Activated CD4-positive, alpha-beta memory T cell treated with anti-CD3 and anti-CD28 coated beads for 36 hours (primary cell): ENCODE measurements at regions not wholly inside any gene's neighbourhood (a gene's known extent, or its start where the extent isn't known, plus 50 kb on each side); places are given as distances from the start of the nearest gene placed in this dataset.
"Not testable (repeated sequence)": the region's sequence is repeated elsewhere in the genome, so short reads cannot be mapped to it uniquely, and the experiment has no call there.

Experiments
- CTCF ChIA-PET: fragments of 350-600 bp; sonication (Branson Sonifier 250); formaldehyde crosslinking; loops from one replicate; lab custom pipeline; 2021; ENCODE audit warnings: antibody characterized with exemption, inconsistent platforms; lab: Charles Lee
- POLR2A ChIA-PET: fragments of 350-600 bp; sonication (Branson Sonifier 250); formaldehyde crosslinking; loops from one replicate; lab custom pipeline; 2021; ENCODE audit warnings: antibody characterized with exemption; lab: Charles Lee
- DNase-seq: peaks from one replicate; pipeline ENCODE4 v3.0.0-alpha.2; 2020
- H3K27ac Mint-ChIP-seq: one replicate; pipeline ENCODE4 v1.8.0; 2021; ENCODE audit warnings: mixed read lengths
- H3K27me3 Mint-ChIP-seq: one replicate; pipeline ENCODE4 v1.8.0; 2021; ENCODE audit warnings: mixed read lengths
- H3K36me3 Mint-ChIP-seq: one replicate; pipeline ENCODE4 v1.8.0; 2021; ENCODE audit warnings: mixed read lengths
- H3K4me1 Mint-ChIP-seq: one replicate; pipeline ENCODE4 v1.8.0; 2021; ENCODE audit warnings: low read depth, mixed read lengths
- H3K4me3 Mint-ChIP-seq: one replicate; pipeline ENCODE4 v1.8.0; 2021; ENCODE audit warnings: mild to moderate bottlenecking, mixed read lengths
- H3K9me3 Mint-ChIP-seq: one replicate; pipeline ENCODE4 v1.8.0; 2021; ENCODE audit warnings: mixed read lengths
- intact Hi-C: fragments of 100-400 bp; cut with micrococcal nuclease; formaldehyde crosslinking; loops from one replicate; pipeline ENCODE4 v1.15.1; 2023

GRCh38 chrY:18688362-18688761, 85.2 kb downstream of the HSFY2 start:
- DNase-seq, H3K36me3 Mint-ChIP-seq, intact Hi-C loops, CTCF ChIA-PET, H3K4me3 Mint-ChIP-seq, H3K27ac Mint-ChIP-seq, H3K9me3 Mint-ChIP-seq, H3K27me3 Mint-ChIP-seq, H3K4me1 Mint-ChIP-seq, POLR2A ChIA-PET: not testable (repeated sequence)

GRCh38 chrY:18689420-18689819, 84.1 kb downstream of the HSFY2 start:
- H3K27ac Mint-ChIP-seq, H3K27me3 Mint-ChIP-seq, DNase-seq, intact Hi-C loops, H3K4me3 Mint-ChIP-seq, CTCF ChIA-PET, H3K4me1 Mint-ChIP-seq, H3K36me3 Mint-ChIP-seq, H3K9me3 Mint-ChIP-seq, POLR2A ChIA-PET: not testable (repeated sequence)

- H3K9me3 Mint-ChIP-seq, H3K27me3 Mint-ChIP-seq, CTCF ChIA-PET, H3K4me1 Mint-ChIP-seq, intact Hi-C loops, H3K4me3 Mint-ChIP-seq, DNase-seq, H3K36me3 Mint-ChIP-seq, H3K27ac Mint-ChIP-seq, POLR2A ChIA-PET: not testable (repeated sequence)
Measured at GRCh38 chrY:18689890-18690593, 83.5 kb downstream of the HSFY2 start.

- H3K4me1 Mint-ChIP-seq, DNase-seq, H3K9me3 Mint-ChIP-seq, H3K4me3 Mint-ChIP-seq, intact Hi-C loops, H3K27ac Mint-ChIP-seq, CTCF ChIA-PET, H3K27me3 Mint-ChIP-seq, H3K36me3 Mint-ChIP-seq, POLR2A ChIA-PET: not testable (repeated sequence)
Measured at GRCh38 chrY:18696788-18697187, 76.7 kb downstream of the HSFY2 start.

- H3K4me1 Mint-ChIP-seq, DNase-seq, intact Hi-C loops, H3K27me3 Mint-ChIP-seq, H3K36me3 Mint-ChIP-seq, H3K9me3 Mint-ChIP-seq, H3K4me3 Mint-ChIP-seq, CTCF ChIA-PET, POLR2A ChIA-PET, H3K27ac Mint-ChIP-seq: not testable (repeated sequence)
Measured at GRCh38 chrY:18704198-18704597, 69.3 kb downstream of the HSFY2 start.

GRCh38 chrY:18711785-18712184, 61.8 kb downstream of the HSFY2 start:
- H3K4me3 Mint-ChIP-seq, intact Hi-C loops, H3K36me3 Mint-ChIP-seq, CTCF ChIA-PET, H3K27me3 Mint-ChIP-seq, H3K27ac Mint-ChIP-seq, DNase-seq, H3K9me3 Mint-ChIP-seq, H3K4me1 Mint-ChIP-seq, POLR2A ChIA-PET: not testable (repeated sequence)

- CTCF ChIA-PET, H3K4me1 Mint-ChIP-seq, H3K4me3 Mint-ChIP-seq, H3K27ac Mint-ChIP-seq, DNase-seq, H3K27me3 Mint-ChIP-seq, H3K36me3 Mint-ChIP-seq, POLR2A ChIA-PET, intact Hi-C loops, H3K9me3 Mint-ChIP-seq: not testable (repeated sequence)
Measured at GRCh38 chrY:18713760-18714159, 59.8 kb downstream of the HSFY2 start.

GRCh38 chrY:18718714-18719113, 54.8 kb downstream of the HSFY2 start:
- H3K36me3 Mint-ChIP-seq, CTCF ChIA-PET: not testable (repeated sequence)

GRCh38 chrY:18720395-18720794, 53.1 kb downstream of the HSFY2 start:
- POLR2A ChIA-PET, intact Hi-C loops, H3K4me1 Mint-ChIP-seq, H3K36me3 Mint-ChIP-seq, H3K27me3 Mint-ChIP-seq, H3K9me3 Mint-ChIP-seq, H3K4me3 Mint-ChIP-seq, DNase-seq, CTCF ChIA-PET, H3K27ac Mint-ChIP-seq: not testable (repeated sequence)

More at GRCh38 chrY:18718714-18719113, 54.8 kb downstream of the HSFY2 start:
- H3K9me3 Mint-ChIP-seq, intact Hi-C loops, H3K27me3 Mint-ChIP-seq, POLR2A ChIA-PET, H3K4me1 Mint-ChIP-seq, H3K4me3 Mint-ChIP-seq, H3K27ac Mint-ChIP-seq, DNase-seq: not testable (repeated sequence)
